SU-DHL-6 (cell line): ENCODE measurements at regions not wholly inside any gene's neighbourhood (a gene's known extent, or its start where the extent isn't known, plus 50 kb on each side); places are given as distances from the start of the nearest gene placed in this dataset.
"Not testable (repeated sequence)": the region's sequence is repeated elsewhere in the genome, so short reads cannot be mapped to it uniquely, and the experiment has no call there.

ENCODE experiments used
- H2AFZ ChIP-seq: fragments of 200-600 bp; sonication (generic); 2 replicates; pipeline ENCODE4 v1.6.1; 2014; ENCODE audit warnings: low read depth, mild to moderate bottlenecking, moderate library complexity, mixed read lengths, antibody characterized with exemption, low read length; ENCODE audit not compliant: severe bottlenecking
- H3F3A ChIP-seq: fragments of 200-600 bp; shearing (Covaris generic); 2 replicates; pipeline ENCODE4 v1.6.0; 2016; ENCODE audit warnings: antibody characterized with exemption, mild to moderate bottlenecking; ENCODE audit not compliant: insufficient read depth
- H3K27ac ChIP-seq: fragments of 200-600 bp; sonication (generic); 2 replicates; pipeline ENCODE4 v1.5.1; 2016; ENCODE audit warnings: low read depth, mild to moderate bottlenecking, low read length, moderate library complexity, mixed read lengths
- H3K27me3 ChIP-seq: fragments of 200-600 bp; sonication (generic), shearing (Covaris generic); 2 replicates; pipeline ENCODE4 v1.6.0; 2014; ENCODE audit warnings: mild to moderate bottlenecking, low read length
- H3K36me3 ChIP-seq: fragments of 200-600 bp; sonication (generic); 2 replicates; pipeline ENCODE4 v1.6.1; 2014; ENCODE audit warnings: mild to moderate bottlenecking, low read length, mixed read lengths
- H3K4me2 ChIP-seq: fragments of 300-600, 200-600 bp; shearing (Covaris generic), sonication (generic); 2 replicates; pipeline ENCODE4 v1.6.0; 2014; ENCODE audit warnings: low read length, low read depth, mild to moderate bottlenecking; ENCODE audit not compliant: poor library complexity, severe bottlenecking
- H3K4me3 ChIP-seq: fragments of 200-600 bp; sonication (generic); 2 replicates; pipeline ENCODE4 v1.5.1; 2014; ENCODE audit warnings: antibody characterized with exemption, low read length, mild to moderate bottlenecking, mixed read lengths; ENCODE audit not compliant: insufficient read depth, poor library complexity, severe bottlenecking
- H3K79me2 ChIP-seq: fragments of 200-600 bp; sonication (generic); 2 replicates; pipeline ENCODE4 v1.6.1; 2014; ENCODE audit warnings: mild to moderate bottlenecking, low read length, moderate library complexity; ENCODE audit not compliant: insufficient read depth
- H3K9ac ChIP-seq: fragments of 200-600 bp; sonication (generic); 2 replicates; pipeline ENCODE4 v1.7.0; 2014; ENCODE audit warnings: mild to moderate bottlenecking, low read length
- H3K9me2 ChIP-seq: fragments of 200-600 bp; sonication (generic); replicated peaks from 2 replicates; pipeline ENCODE4 v1.6.1; 2014; ENCODE audit warnings: low read length; ENCODE audit not compliant: insufficient read depth
- H3K9me3 ChIP-seq: fragments of 200-600 bp; sonication (generic); 2 replicates; pipeline ENCODE4 v1.6.1; 2014; ENCODE audit warnings: low read length, mixed read lengths; ENCODE audit not compliant: insufficient read depth
- H4K20me1 ChIP-seq: fragments of 200-600 bp; sonication (generic); 2 replicates; pipeline ENCODE4 v1.6.1; 2014; ENCODE audit warnings: low read depth, mild to moderate bottlenecking, antibody characterized with exemption, low read length, moderate library complexity, mixed read lengths
- CTCF ChIP-seq: fragments of 200-600 bp; sonication (generic); IDR thresholded peaks from one replicate; pipeline ENCODE4 v1.5.1; 2017; ENCODE audit warnings: antibody characterized with exemption, mild to moderate bottlenecking, low read length, moderate library complexity; ENCODE audit not compliant: insufficient read depth, poor library complexity, severe bottlenecking

GRCh38 chr6:147651-148050, 144.6 kb upstream of the DUSP22 start:
- not testable (repeated sequence) for H3K4me2 ChIP-seq, H4K20me1 ChIP-seq, H3K27me3 ChIP-seq, H3K4me3 ChIP-seq, H2AFZ ChIP-seq, H3F3A ChIP-seq, H3K9ac ChIP-seq, H3K9me2 ChIP-seq, H3K9me3 ChIP-seq, H3K36me3 ChIP-seq, H3K79me2 ChIP-seq, H3K27ac ChIP-seq

GRCh38 chr6:148051-148984, 144.0 kb upstream of the DUSP22 start:
- H3K9ac ChIP-seq, H3K4me2 ChIP-seq, H3K9me2 ChIP-seq, H3K9me3 ChIP-seq, H3K27me3 ChIP-seq, H3K4me3 ChIP-seq, H3K27ac ChIP-seq, H2AFZ ChIP-seq, H3K79me2 ChIP-seq, H4K20me1 ChIP-seq, H3K36me3 ChIP-seq, H3F3A ChIP-seq: not testable (repeated sequence)
- peak; percentile 96 for TF ChIP-seq CTCF

GRCh38 chr6:150147-150546, 142.1 kb upstream of the DUSP22 start:
- not testable (repeated sequence) for H3K9me2 ChIP-seq, H3K79me2 ChIP-seq, H3F3A ChIP-seq, H3K4me2 ChIP-seq, H3K9ac ChIP-seq, H3K27ac ChIP-seq, H3K27me3 ChIP-seq, H3K9me3 ChIP-seq, H3K4me3 ChIP-seq, H3K36me3 ChIP-seq, H2AFZ ChIP-seq, H4K20me1 ChIP-seq

- not testable (repeated sequence) for H3K9ac ChIP-seq, H3K9me3 ChIP-seq, H3K36me3 ChIP-seq, H3K4me3 ChIP-seq, H2AFZ ChIP-seq, H3K9me2 ChIP-seq, H4K20me1 ChIP-seq, H3F3A ChIP-seq, H3K4me2 ChIP-seq, H3K27me3 ChIP-seq, H3K79me2 ChIP-seq, H3K27ac ChIP-seq
Observed at GRCh38 chr6:152436-152835, 139.9 kb upstream of the DUSP22 start.

GRCh38 chr6:153026-153425, 139.3 kb upstream of the DUSP22 start:
- not testable (repeated sequence) for H3K9me2 ChIP-seq, H3K9me3 ChIP-seq, H4K20me1 ChIP-seq, H3K9ac ChIP-seq, H3K4me3 ChIP-seq, H3F3A ChIP-seq, H2AFZ ChIP-seq, H3K4me2 ChIP-seq, H3K27me3 ChIP-seq, H3K79me2 ChIP-seq, H3K27ac ChIP-seq, H3K36me3 ChIP-seq

GRCh38 chr6:153867-154266, 138.4 kb upstream of the DUSP22 start:
- H4K20me1 ChIP-seq, H3K4me3 ChIP-seq, H3K4me2 ChIP-seq, H3K9ac ChIP-seq, H3K79me2 ChIP-seq, H3F3A ChIP-seq, H3K9me2 ChIP-seq, H3K36me3 ChIP-seq, H3K27ac ChIP-seq, H3K27me3 ChIP-seq, H2AFZ ChIP-seq, H3K9me3 ChIP-seq: not testable (repeated sequence)

GRCh38 chr6:154321-155092, 137.8 kb upstream of the DUSP22 start:
- H2AFZ ChIP-seq, H3F3A ChIP-seq, H3K27me3 ChIP-seq, H3K79me2 ChIP-seq, H3K4me3 ChIP-seq, H3K27ac ChIP-seq, H3K9ac ChIP-seq, H3K9me3 ChIP-seq, H3K4me2 ChIP-seq, H3K36me3 ChIP-seq, H3K9me2 ChIP-seq, H4K20me1 ChIP-seq: not testable (repeated sequence)
